ENCODE measurements at regions not wholly inside any gene's neighbourhood (a gene's known extent, or its start where the extent isn't known, plus 50 kb on each side); places are given as distances from the start of the nearest gene placed in this dataset.

DNA sequence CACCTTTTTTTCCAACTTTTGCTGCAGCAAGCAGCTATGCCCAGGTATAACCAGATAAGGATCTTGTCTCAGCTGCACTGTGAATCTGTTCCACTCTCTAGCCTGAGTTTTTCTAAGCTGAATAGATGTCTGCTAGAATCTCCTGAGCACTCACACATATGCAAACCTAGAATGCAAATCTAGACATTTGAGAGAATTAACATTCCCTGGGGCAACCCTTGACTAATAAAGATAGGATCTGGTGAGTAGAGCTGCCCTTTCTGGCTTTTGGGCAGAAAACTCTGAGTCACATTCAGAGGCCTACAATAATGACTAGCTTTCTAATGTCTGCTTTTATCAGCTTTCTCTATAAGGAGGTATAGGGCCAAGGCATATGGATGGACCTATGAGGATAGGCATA lies 61.4 kb upstream of the BARHL2 start:
- DNase-seq = no peak

DNA sequence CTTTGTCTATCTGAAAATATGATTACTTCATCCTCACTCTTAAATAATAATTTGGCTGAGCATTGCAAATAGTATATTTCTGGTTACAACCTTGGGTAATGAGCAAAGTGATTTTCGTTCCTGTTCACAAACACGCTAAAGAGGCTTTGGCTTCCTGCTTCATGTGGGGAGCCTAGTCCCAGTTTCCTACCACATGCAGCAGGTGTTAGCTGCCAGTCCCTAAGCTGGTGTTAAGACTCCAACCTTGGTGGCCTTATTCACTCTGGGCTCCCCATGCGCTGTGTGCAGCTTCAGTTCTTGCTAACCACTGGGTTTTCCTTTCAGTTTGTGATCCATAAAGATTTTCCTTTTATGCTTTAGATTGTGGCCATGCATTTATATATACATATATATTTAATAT lies 56.7 kb upstream of the BARHL2 start:
- DNase-seq = no peak

DNA sequence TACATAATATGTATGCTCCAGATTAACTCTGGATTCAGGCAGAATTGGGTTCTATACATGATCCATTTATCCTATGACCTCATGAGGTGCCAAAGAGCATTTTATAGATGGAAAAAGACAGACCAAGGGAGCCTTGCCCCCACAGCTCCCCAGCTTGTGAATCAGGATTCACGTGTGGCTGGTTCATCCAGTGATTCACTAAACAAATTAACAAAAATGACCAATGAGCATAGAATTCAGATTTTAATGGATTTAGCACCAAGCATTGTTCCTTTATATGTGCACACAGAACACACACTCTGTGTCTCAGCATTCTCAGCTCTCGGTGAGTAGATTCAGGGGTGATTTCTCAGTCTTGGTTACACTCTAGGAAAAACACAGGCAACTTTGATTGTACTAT lies 51.7 kb upstream of the BARHL2 start:
- no peak for DNase-seq

DNA sequence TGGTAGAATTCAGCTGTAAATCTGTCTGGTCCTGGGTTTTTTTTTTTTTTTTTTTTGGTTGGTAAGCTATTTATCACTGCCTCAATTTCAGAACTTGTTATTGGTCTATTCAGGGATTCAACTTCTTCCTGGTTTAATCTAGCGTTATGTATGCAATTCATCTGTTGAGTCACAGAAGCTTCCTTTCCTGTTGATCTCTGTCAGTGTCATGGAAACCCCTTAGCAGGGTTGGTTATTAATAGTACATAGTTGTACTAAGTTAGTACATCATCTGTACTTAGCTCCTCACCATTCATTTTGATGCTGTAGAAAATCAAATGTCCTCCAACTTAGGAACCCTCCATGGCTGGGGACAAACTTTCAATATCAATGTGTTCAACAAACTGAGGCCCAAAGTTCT lies 51.0 kb upstream of the BARHL2 start:
- no peak for DNase-seq

Data from CD4-positive, alpha-beta T cell treated with Interleukin-21 for 1 hour (primary cell).